OCI-LY1 (cell line): ENCODE measurements at regions not wholly inside any gene's neighbourhood (a gene's known extent, or its start where the extent isn't known, plus 50 kb on each side); places are given as distances from the start of the nearest gene placed in this dataset.

Experiments used
- H2AFZ ChIP-seq: fragments of 200-600 bp; sonication (generic), shearing (Covaris generic); 2 replicates; pipeline ENCODE4 v1.6.0; 2014; ENCODE audit warnings: antibody characterized with exemption, mild to moderate bottlenecking, low read length
- H3F3A ChIP-seq: fragments of 200-600 bp; sonication (generic), shearing (Covaris generic); 2 replicates; pipeline ENCODE4 v1.6.0; 2014; ENCODE audit warnings: mild to moderate bottlenecking, antibody characterized with exemption, low read length, moderate library complexity; ENCODE audit not compliant: insufficient read depth
- H3K27ac ChIP-seq: fragments of 200-600 bp; sonication (generic); 2 replicates; pipeline ENCODE4 v1.5.1; 2014; ENCODE audit warnings: low read length, mixed run types, mild to moderate bottlenecking, low read depth; ENCODE audit not compliant: poor library complexity, severe bottlenecking
- H3K27me3 ChIP-seq: fragments of 200-600 bp; sonication (generic); 2 replicates; pipeline ENCODE4 v1.6.0; 2014; ENCODE audit warnings: antibody characterized with exemption, mild to moderate bottlenecking, low read length, moderate library complexity; ENCODE audit not compliant: insufficient read depth
- H3K36me3 ChIP-seq: fragments of 200-600 bp; sonication (generic); 2 replicates; pipeline ENCODE4 v1.6.1; 2014; ENCODE audit warnings: mild to moderate bottlenecking, antibody characterized with exemption, low read length, moderate library complexity, mixed read lengths; ENCODE audit not compliant: insufficient read depth
- H3K4me1 ChIP-seq: fragments of 200-600 bp; sonication (generic); 2 replicates; pipeline ENCODE4 v1.5.1; 2014; ENCODE audit warnings: mild to moderate bottlenecking, low read length, moderate library complexity; ENCODE audit not compliant: insufficient read depth, severe bottlenecking
- H3K4me2 ChIP-seq: fragments of 200-600 bp; sonication (generic), shearing (Covaris generic); 2 replicates; pipeline ENCODE4 v1.6.1; 2014; ENCODE audit warnings: low read length
- H3K4me3 ChIP-seq: fragments of 200-600 bp; sonication (generic); 2 replicates; pipeline ENCODE4 v1.5.1; 2014; ENCODE audit warnings: low read length, low read depth, mild to moderate bottlenecking, mixed read lengths; ENCODE audit not compliant: poor library complexity, severe bottlenecking
- H3K79me2 ChIP-seq: fragments of 200-600 bp; shearing (Covaris generic); 2 replicates; pipeline ENCODE4 v1.6.1; 2016; ENCODE audit warnings: mixed run types, low read length, mixed read lengths; ENCODE audit not compliant: insufficient read depth
- H3K9ac ChIP-seq: fragments of 200-600 bp; sonication (generic), shearing (Covaris generic); 2 replicates; pipeline ENCODE4 v1.6.1; 2014; ENCODE audit warnings: mild to moderate bottlenecking, low read length, mixed read lengths
- H3K9me2 ChIP-seq: fragments of 200-600 bp; sonication (generic), shearing (Covaris generic); 2 replicates; pipeline ENCODE4 v1.6.1; 2014; ENCODE audit warnings: low read depth, mild to moderate bottlenecking, low read length, mixed read lengths
- H3K9me3 ChIP-seq: fragments of 200-600 bp; shearing (Covaris generic); 2 replicates; pipeline ENCODE4 v1.6.1; 2014; ENCODE audit warnings: low read length, mixed read lengths
- H4K20me1 ChIP-seq: fragments of 200-600 bp; sonication (generic), shearing (Covaris generic); 2 replicates; pipeline ENCODE4 v1.6.0; 2016; ENCODE audit warnings: mild to moderate bottlenecking, low read length; ENCODE audit not compliant: insufficient read depth
- CTCF ChIP-seq: fragments of 200-600 bp; sonication (generic), shearing (Covaris generic); IDR thresholded peaks from 2 replicates; pipeline ENCODE4 v1.5.1; 2017; ENCODE audit warnings: mild to moderate bottlenecking, antibody characterized with exemption, low read length, moderate library complexity, mixed read lengths
- EZH2 ChIP-seq: fragments of 200-600 bp; sonication (generic), shearing (Covaris generic); IDR thresholded peaks from 2 replicates; pipeline ENCODE4 v1.8.0; 2017; ENCODE audit warnings: borderline replicate concordance, mixed run types, mild to moderate bottlenecking, antibody characterized with exemption, low read length, moderate library complexity, mixed read lengths

- no peaks in the 10 kb centered on the region for H3K9me3 ChIP-seq
- H3K27ac ChIP-seq = no peak overlapping the region
- H3K4me2 ChIP-seq = no peak overlapping the region
- H3K4me1 ChIP-seq = no peaks in the 10 kb centered on the region
- H4K20me1 ChIP-seq = no peaks in the 10 kb centered on the region
- no peak overlapping the region for H2AFZ ChIP-seq
- no peaks in the 10 kb centered on the region for H3K79me2 ChIP-seq
- no peak overlapping the region for H3K9ac ChIP-seq
- H3K27me3 ChIP-seq = no peaks in the 10 kb centered on the region
- no peaks in the 10 kb centered on the region for H3F3A ChIP-seq
- TF ChIP-seq EZH2 (no peak), CTCF (no peak)
- no peaks in the 10 kb centered on the region for H3K36me3 ChIP-seq
- no peaks in the 10 kb centered on the region for H3K9me2 ChIP-seq
- H3K4me3 ChIP-seq = no peak overlapping the region
These were observed 313.8 kb downstream of the PIK3C3 start for GRCh38 chr18:42268798-42269197.

- Histone ChIP-seq H3K9me2 (no peaks in the 10 kb centered on the region), H3K4me2 (no peak overlapping the region), H3K27ac (no peak overlapping the region), H3K4me3 (no peak overlapping the region), H3K36me3 (no peaks in the 10 kb centered on the region), H2AFZ (no peak overlapping the region), H3K9ac (no peak overlapping the region), H3K4me1 (no peaks in the 10 kb centered on the region), H3K79me2 (no peaks in the 10 kb centered on the region), H3F3A (no peaks in the 10 kb centered on the region), H3K27me3 (no peaks in the 10 kb centered on the region), H3K9me3 (no peaks in the 10 kb centered on the region), H4K20me1 (no peaks in the 10 kb centered on the region)
- TF ChIP-seq EZH2 (no peak), CTCF (no peak)
These were observed 316.8 kb downstream of the PIK3C3 start for GRCh38 chr18:42271647-42272414.

GRCh38 chr18:42274488-42275137, 319.6 kb downstream of the PIK3C3 start:
- H2AFZ ChIP-seq = no peak overlapping the region
- H3K27me3 ChIP-seq = no peaks in the 10 kb centered on the region
- no peaks in the 10 kb centered on the region for H3K4me1 ChIP-seq
- no peak overlapping the region for H3K27ac ChIP-seq
- no peak overlapping the region for H3K4me3 ChIP-seq
- no peaks in the 10 kb centered on the region for H3F3A ChIP-seq
- H3K79me2 ChIP-seq = no peaks in the 10 kb centered on the region
- no peaks in the 10 kb centered on the region for H3K9me3 ChIP-seq
- H3K9ac ChIP-seq = no peak overlapping the region
- H4K20me1 ChIP-seq = no peaks in the 10 kb centered on the region
- TF ChIP-seq CTCF = peak; percentile 38; the same call in 1 of the 2 replicates
- no peak for TF ChIP-seq EZH2
- H3K4me2 ChIP-seq = no peak overlapping the region
- H3K36me3 ChIP-seq = no peaks in the 10 kb centered on the region
- H3K9me2 ChIP-seq = no peaks in the 10 kb centered on the region
